HEK293T (cell line): ENCODE measurements at regions not wholly inside any gene's neighbourhood (a gene's known extent, or its start where the extent isn't known, plus 50 kb on each side); places are given as distances from the start of the nearest gene placed in this dataset.

Source experiments
- CTCF ChIA-PET: fragments of 350-600 bp; formaldehyde crosslinking; extraction: SDS; loops from one replicate; lab custom pipeline; 2021; ENCODE audit warnings: antibody characterized with exemption, inconsistent platforms; lab: Yijun Ruan, JAX
- POLR2A ChIA-PET: fragments of 350-600 bp; formaldehyde crosslinking; extraction: SDS; loops from one replicate; lab custom pipeline; 2020; ENCODE audit warnings: antibody characterized with exemption, inconsistent platforms; lab: Yijun Ruan, JAX
- DNase-seq: peaks from one replicate; pipeline ENCODE4 v3.0.0; 2012; ENCODE audit warnings: mixed read lengths; ENCODE audit errors: extremely low spot score
- ARNT ChIP-seq: fragments of 450-650 bp; IDR thresholded peaks from 2 replicates; pipeline ENCODE4 v1.6.1; 2017; ENCODE audit warnings: mild to moderate bottlenecking
- BHLHE40 ChIP-seq: fragments of 450-650 bp; IDR thresholded peaks from 2 replicates; pipeline ENCODE4 v1.6.1; 2016; ENCODE audit warnings: mild to moderate bottlenecking, moderate library complexity, borderline replicate concordance
- CTBP1 ChIP-seq: fragments of 450-650 bp; IDR thresholded peaks from 2 replicates; pipeline ENCODE4 v1.6.1; 2016; ENCODE audit warnings: borderline replicate concordance
- ELF4 ChIP-seq: fragments of 450-650 bp; IDR thresholded peaks from 2 replicates; pipeline ENCODE4 v1.6.1; 2017; ENCODE audit warnings: antibody characterized with exemption
- FOXA1 ChIP-seq: fragments of 450-650 bp; IDR thresholded peaks from 2 replicates; pipeline ENCODE4 v1.6.1; 2016; ENCODE audit warnings: mild to moderate bottlenecking
- FOXK2 ChIP-seq: fragments of 450-650 bp; IDR thresholded peaks from 2 replicates; pipeline ENCODE4 v1.6.1; 2016; ENCODE audit warnings: mild to moderate bottlenecking
- FOXM1 ChIP-seq: fragments of 450-650 bp; IDR thresholded peaks from 2 replicates; pipeline ENCODE4 v1.6.1; 2017; ENCODE audit warnings: mild to moderate bottlenecking, borderline replicate concordance
- HDGF ChIP-seq: fragments of 450-650 bp; IDR thresholded peaks from 2 replicates; pipeline ENCODE4 v1.6.1; 2017; ENCODE audit warnings: antibody characterized with exemption, borderline replicate concordance
- L3MBTL2 ChIP-seq: fragments of 450-650 bp; conservative IDR thresholded peaks from 2 replicates; pipeline ENCODE4 v1.6.1; 2016; ENCODE audit warnings: mild to moderate bottlenecking
- LEF1 ChIP-seq: fragments of 450-650 bp; IDR thresholded peaks from 2 replicates; pipeline ENCODE4 v1.6.1; 2017; ENCODE audit warnings: mild to moderate bottlenecking, borderline replicate concordance
- NFRKB ChIP-seq: fragments of 450-650 bp; IDR thresholded peaks from 2 replicates; pipeline ENCODE4 v1.6.1; 2016; ENCODE audit warnings: mild to moderate bottlenecking, moderate library complexity
- SP1 ChIP-seq: fragments of 450-650 bp; IDR thresholded peaks from 2 replicates; pipeline ENCODE4 v1.6.1; 2017
- SUZ12 ChIP-seq: fragments of 450-650 bp; IDR thresholded peaks from 2 replicates; pipeline ENCODE4 v1.6.1; 2016; ENCODE audit warnings: mild to moderate bottlenecking
- TARDBP ChIP-seq: fragments of 450-650 bp; IDR thresholded peaks from 2 replicates; pipeline ENCODE4 v1.6.1; 2016
- ZNF384 ChIP-seq: fragments of 450-650 bp; IDR thresholded peaks from 2 replicates; pipeline ENCODE4 v1.6.1; 2016
- TF ChIP-seq, protein P1 (sequence below): fragments of 450-650 bp; IDR thresholded peaks from 2 replicates; pipeline ENCODE4 v1.6.1; 2016

DNA sequence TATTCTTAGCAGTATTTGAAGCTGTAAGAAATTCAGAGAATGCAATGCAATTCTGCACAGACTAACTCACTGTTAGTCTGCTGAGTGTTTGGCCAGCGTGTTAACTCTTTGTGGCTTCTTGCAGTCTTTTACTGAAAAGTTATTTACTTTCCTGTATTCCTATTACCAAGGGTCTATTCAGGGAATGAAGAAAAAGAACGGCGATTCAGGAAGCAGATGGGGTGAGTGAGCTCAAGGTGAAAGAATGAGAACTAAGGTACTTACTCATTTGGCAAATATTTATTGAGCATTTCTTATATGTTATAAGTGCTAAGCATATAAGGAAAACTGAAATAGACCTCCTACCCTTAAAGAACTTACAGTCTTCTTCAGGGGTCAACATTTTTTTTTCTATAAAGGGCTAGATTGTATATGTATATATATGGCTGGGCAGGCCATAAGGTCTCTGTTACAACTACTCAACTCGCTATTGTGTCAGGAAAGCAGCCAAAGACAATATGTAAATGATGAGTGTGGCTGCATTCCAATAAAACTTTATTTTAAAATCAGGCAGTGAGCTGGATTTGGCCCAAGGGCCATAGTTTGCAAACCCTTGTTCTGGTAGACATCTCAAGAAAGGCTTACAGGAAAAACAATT is 271.9 kb upstream of the GADL1 start:
- no peak for DNase-seq
- ChIA-PET CTCF (interaction anchor here (0.7 kb wide), 1 partner anchor 390 kb away, joined by 5 read pairs; no protein-coding TSS in a partner anchor), POLR2A (interaction anchor here (0.7 kb wide), 1 partner anchor 96 kb away, joined by 3 read pairs; no protein-coding TSS in a partner anchor)
- TF ChIP-seq FOXM1 (no peak), SUZ12 (no peak)
- TF ChIP-seq, protein P1, sequence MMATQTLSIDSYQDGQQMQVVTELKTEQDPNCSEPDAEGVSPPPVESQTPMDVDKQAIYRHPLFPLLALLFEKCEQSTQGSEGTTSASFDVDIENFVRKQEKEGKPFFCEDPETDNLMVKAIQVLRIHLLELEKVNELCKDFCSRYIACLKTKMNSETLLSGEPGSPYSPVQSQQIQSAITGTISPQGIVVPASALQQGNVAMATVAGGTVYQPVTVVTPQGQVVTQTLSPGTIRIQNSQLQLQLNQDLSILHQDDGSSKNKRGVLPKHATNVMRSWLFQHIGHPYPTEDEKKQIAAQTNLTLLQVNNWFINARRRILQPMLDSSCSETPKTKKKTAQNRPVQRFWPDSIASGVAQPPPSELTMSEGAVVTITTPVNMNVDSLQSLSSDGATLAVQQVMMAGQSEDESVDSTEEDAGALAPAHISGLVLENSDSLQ: no peak

DNA sequence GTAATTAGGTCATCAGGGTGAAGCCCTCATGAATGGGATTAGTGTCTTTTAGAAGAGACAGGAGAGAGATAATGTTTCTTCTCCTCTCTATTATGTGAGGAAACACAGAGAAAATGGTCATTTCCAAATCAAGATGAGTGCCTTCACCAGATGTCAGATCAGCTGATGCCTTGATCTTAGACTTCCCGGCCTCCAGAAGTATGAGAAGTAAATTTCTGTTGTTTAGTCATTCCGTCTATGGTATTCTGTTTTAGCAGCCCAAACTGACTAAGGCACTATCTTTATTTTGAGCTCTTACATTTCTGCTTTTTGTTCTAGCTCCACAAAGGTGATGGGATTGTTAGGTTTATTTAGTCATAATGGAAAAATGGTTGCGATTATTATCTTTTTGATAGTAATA is 273.2 kb upstream of the GADL1 start:
- ChIA-PET POLR2A (no interaction called here), CTCF (no interaction called here)
- no peak for DNase-seq
- TF ChIP-seq SP1 (no peak), SUZ12 (no peak), TARDBP (no peak), NFRKB (no peak)
- TF ChIP-seq, protein P1: no peak

DNA sequence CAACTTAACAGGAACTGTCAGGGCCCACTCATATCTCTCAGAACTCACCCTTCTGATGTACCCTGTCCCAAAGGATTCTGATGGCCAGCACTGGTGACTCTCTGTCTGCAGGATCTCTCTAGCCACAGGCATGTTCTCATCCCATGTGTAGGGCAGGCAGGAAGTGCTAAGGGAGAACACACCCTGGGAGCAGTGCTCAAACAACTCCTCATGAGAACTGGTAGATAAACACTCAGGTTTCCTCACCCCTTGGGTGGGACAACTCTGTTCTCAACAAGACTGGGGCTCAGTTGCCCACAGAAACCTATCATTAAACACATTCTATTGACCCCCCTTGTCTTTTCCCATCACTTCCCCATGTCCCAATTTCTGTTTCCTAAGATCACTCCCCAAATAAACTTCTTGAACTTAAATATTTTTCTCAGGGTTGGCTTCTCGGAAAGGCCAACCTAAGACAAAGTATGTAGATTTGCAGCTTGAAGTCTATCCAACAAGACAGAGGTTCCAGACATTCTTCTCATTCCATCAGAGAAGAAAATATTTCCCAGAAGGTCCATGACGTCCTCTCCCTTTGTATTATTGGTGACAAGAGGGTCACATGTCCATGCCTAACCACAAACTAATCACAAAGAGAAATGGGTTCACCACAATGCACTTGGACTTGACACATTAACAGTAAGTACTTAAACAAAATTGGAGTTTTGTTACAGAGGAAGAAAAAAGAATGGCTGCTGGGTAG is 276.6 kb upstream of the GADL1 start:
- no peak for DNase-seq
- TF ChIP-seq FOXA1: no peak
- no peak for TF ChIP-seq FOXM1
- no peak for TF ChIP-seq ARNT
- no peak for TF ChIP-seq TARDBP
- TF ChIP-seq FOXK2: no peak
- TF ChIP-seq, protein P1: no peak
- no peak for TF ChIP-seq SUZ12
- no peak for TF ChIP-seq ELF4
- TF ChIP-seq ZNF384: no peak
- no peak for TF ChIP-seq HDGF
- no peak for TF ChIP-seq CTBP1
- no peak for TF ChIP-seq SP1
- no peak for TF ChIP-seq NFRKB
- no peak for TF ChIP-seq L3MBTL2
- no peak for TF ChIP-seq LEF1
- ChIA-PET POLR2A (no interaction called here), CTCF (no interaction called here)

DNA sequence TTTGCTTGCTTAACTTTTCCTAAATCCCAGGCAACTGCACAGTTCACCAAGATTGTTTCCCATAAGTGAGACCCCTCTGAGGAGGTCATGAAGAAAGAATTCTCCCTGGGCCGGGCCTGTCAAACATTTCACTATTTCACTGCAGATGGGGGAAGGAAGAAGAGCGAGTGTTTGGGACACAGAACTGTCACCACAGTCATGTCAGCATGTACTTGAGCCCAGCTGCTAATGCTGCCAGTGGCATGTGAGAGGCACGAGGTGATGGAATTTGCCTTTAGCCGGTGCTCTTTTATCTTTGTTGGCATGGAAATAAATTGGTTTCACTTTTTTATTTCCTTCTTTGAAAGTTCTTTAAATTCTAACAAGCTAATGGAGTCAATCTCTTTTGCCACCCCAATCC is 277.9 kb upstream of the GADL1 start:
- TF ChIP-seq BHLHE40: no peak
- TF ChIP-seq NFRKB: no peak
- no peak for TF ChIP-seq SUZ12
- TF ChIP-seq L3MBTL2: no peak
- no peak for TF ChIP-seq ZNF384
- no peak for TF ChIP-seq ARNT
- no peak for TF ChIP-seq FOXM1
- no peak for TF ChIP-seq CTBP1
- TF ChIP-seq ELF4: no peak
- no peak for TF ChIP-seq TARDBP
- CTCF ChIA-PET: no interaction called here
- no peak for DNase-seq
- POLR2A ChIA-PET: no interaction called here

DNA sequence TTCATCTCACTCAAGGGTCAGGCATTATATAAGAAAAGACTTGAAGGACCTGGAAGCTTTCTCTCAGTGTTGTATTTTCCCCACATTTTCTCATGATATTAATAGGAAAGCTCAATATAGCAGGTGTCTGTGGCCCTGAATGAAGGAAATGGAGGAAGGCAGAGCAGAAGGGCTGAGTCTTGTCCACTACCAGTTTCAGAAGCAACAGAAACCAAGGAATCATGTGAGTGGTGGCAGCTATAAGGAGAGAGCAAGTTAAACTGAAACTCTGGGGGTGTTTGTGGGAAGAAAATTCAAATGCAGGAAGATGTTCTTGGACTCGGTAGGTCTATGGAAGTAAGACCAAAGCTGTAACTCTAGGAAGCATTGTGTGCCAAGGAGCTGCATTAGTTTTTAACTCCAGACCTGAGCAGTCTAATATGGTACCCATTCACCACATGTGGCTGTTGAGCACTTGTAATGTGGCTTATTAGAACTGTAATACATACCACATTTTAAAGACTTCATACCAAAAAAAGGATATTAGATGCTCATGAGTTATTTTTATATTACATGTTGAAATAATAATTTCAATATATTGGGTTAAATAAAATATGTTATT is 278.8 kb upstream of the GADL1 start:
- TF ChIP-seq TARDBP (no peak), SP1 (no peak), SUZ12 (no peak), CTBP1 (no peak), FOXK2 (no peak), FOXA1 (no peak), BHLHE40 (no peak), NFRKB (no peak), FOXM1 (no peak), L3MBTL2 (no peak), ARNT (no peak), HDGF (no peak), ZNF384 (no peak)
- TF ChIP-seq, protein P1: no peak
- CTCF ChIA-PET: no interaction called here
- POLR2A ChIA-PET: no interaction called here
- DNase-seq: no peak

DNA sequence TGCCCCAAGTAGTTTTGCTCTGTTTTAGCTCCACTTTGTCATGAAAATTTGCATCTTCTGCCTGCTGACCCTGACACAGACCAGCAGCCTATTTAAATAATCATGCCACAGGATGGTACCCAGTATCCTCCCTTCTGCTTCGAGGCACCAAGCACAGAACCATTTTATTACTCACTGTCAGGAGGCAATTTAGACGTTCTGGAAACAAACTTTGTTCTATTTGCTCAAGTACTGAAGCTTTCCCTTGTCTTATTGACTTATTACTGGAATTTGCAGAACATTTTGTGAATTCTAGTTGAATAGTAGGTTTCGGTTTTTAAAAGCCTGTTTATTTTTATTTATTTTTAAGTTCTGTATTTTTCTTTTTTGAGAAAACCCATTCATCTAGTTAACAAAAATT is 279.6 kb upstream of the GADL1 start:
- TF ChIP-seq FOXA1: no peak
- TF ChIP-seq FOXK2: no peak
- TF ChIP-seq L3MBTL2: no peak
- TF ChIP-seq HDGF: no peak
- no peak for TF ChIP-seq TARDBP
- TF ChIP-seq NFRKB: no peak
- no peak for TF ChIP-seq ZNF384
- TF ChIP-seq, protein P1: no peak
- no peak for TF ChIP-seq CTBP1
- no peak for TF ChIP-seq SUZ12
- TF ChIP-seq SP1: no peak
- no peak for TF ChIP-seq ARNT
- no peak for TF ChIP-seq FOXM1
- TF ChIP-seq ELF4: no peak
- TF ChIP-seq BHLHE40: no peak
- no peak for TF ChIP-seq LEF1
- POLR2A ChIA-PET: no interaction called here
- CTCF ChIA-PET: no interaction called here
- DNase-seq: no peak
